GM23338 (cell line): ENCODE measurements at regions not wholly inside any gene's neighbourhood (a gene's known extent, or its start where the extent isn't known, plus 50 kb on each side); places are given as distances from the start of the nearest gene placed in this dataset.
A peak's percentile ranks its signal among the peaks of the same experiment; 100 is the strongest.

ENCODE experiments used
- ATAC-seq: fragments of 200-7000 bp; cut with Tn5 transposase; 3 replicates; pipeline ENCODE4 v1.9.1; 2020
- DNase-seq: peaks from one replicate; pipeline ENCODE4 v3.0.0-alpha.2; 2015; ENCODE audit warnings: low spot score
- H2AFZ ChIP-seq: fragments of 200-600 bp; sonication (generic); 2 replicates; pipeline ENCODE4 v1.8.0; 2016; ENCODE audit warnings: antibody characterized with exemption, mild to moderate bottlenecking, moderate library complexity
- H3F3A ChIP-seq: fragments of 200-600 bp; sonication (generic); replicated peaks from 2 replicates; pipeline ENCODE4 v1.8.0; 2017; ENCODE audit warnings: antibody characterized with exemption, mixed run types, low read depth
- H3K27ac ChIP-seq: fragments of 200-600 bp; sonication (generic); 2 replicates; pipeline ENCODE4 v1.6.1; 2016; ENCODE audit warnings: low read depth
- H3K27me3 ChIP-seq: fragments of 200-600 bp; sonication (generic); 2 replicates; pipeline ENCODE4 v1.8.0; 2016; ENCODE audit warnings: mild to moderate bottlenecking, mixed run types, moderate library complexity; ENCODE audit not compliant: insufficient read depth
- H3K36me3 ChIP-seq: fragments of 200-600 bp; sonication (generic); 2 replicates; pipeline ENCODE4 v1.8.0; 2016; ENCODE audit warnings: mild to moderate bottlenecking; ENCODE audit not compliant: insufficient read depth
- H3K4me1 ChIP-seq: fragments of 200-600 bp; sonication (generic); 2 replicates; pipeline ENCODE4 v1.8.0; 2016; ENCODE audit warnings: mild to moderate bottlenecking, moderate library complexity; ENCODE audit not compliant: insufficient read depth
- H3K4me2 ChIP-seq: fragments of 200-600 bp; sonication (generic); 2 replicates; pipeline ENCODE4 v1.7.1; 2017; ENCODE audit warnings: mixed run types
- H3K4me3 ChIP-seq: fragments of 200-600 bp; sonication (generic); 2 replicates; pipeline ENCODE4 v1.6.1; 2016; ENCODE audit warnings: mixed run types
- H3K79me2 ChIP-seq: fragments of 200-600 bp; sonication (generic); replicated peaks from 2 replicates; pipeline ENCODE4 v1.8.0; 2017; ENCODE audit warnings: mild to moderate bottlenecking; ENCODE audit not compliant: insufficient read depth
- H3K9me2 ChIP-seq: fragments of 200-600 bp; sonication (generic); 2 replicates; pipeline ENCODE4 v1.8.0; 2017; ENCODE audit not compliant: insufficient read depth
- H4K20me1 ChIP-seq: fragments of 200-600 bp; sonication (generic); replicated peaks from 2 replicates; pipeline ENCODE4 v1.8.0; 2017; ENCODE audit warnings: mild to moderate bottlenecking; ENCODE audit not compliant: insufficient read depth
- H3K27ac Mint-ChIP-seq: 2 replicates; pipeline ENCODE4 v1.8.0; 2020; ENCODE audit warnings: inconsistent platforms, mild to moderate bottlenecking, moderate library complexity, mixed read lengths
- H3K27me3 Mint-ChIP-seq: 3 replicates; pipeline ENCODE4 v1.8.0; 2022; ENCODE audit warnings: low read depth, mild to moderate bottlenecking, moderate library complexity, mixed read lengths, inconsistent platforms; ENCODE audit not compliant: insufficient read depth, poor library complexity
- H3K36me3 Mint-ChIP-seq: 3 replicates; pipeline ENCODE4 v1.8.0; 2021; ENCODE audit warnings: low read depth, mild to moderate bottlenecking, inconsistent platforms, moderate library complexity, mixed read lengths
- H3K4me1 Mint-ChIP-seq: 3 replicates; pipeline ENCODE4 v1.8.0; 2020; ENCODE audit warnings: mild to moderate bottlenecking, inconsistent platforms, mixed read lengths
- H3K4me3 Mint-ChIP-seq: 3 replicates; pipeline ENCODE4 v1.8.0; 2021; ENCODE audit warnings: moderate library complexity, mild to moderate bottlenecking, inconsistent platforms, mixed read lengths
- H3K9me3 Mint-ChIP-seq: 3 replicates; pipeline ENCODE4 v1.8.0; 2020; ENCODE audit warnings: moderate library complexity, mild to moderate bottlenecking, inconsistent platforms, mixed read lengths
- EZH2 ChIP-seq: fragments of 200-600 bp; sonication (generic); IDR thresholded peaks from one replicate; pipeline ENCODE4 v1.8.0; 2017; ENCODE audit warnings: antibody characterized with exemption, mild to moderate bottlenecking, low read depth; ENCODE audit not compliant: unreplicated experiment
- JUNB ChIP-seq: IDR thresholded peaks from one replicate; pipeline ENCODE4 v1.6.1; 2016; ENCODE audit warnings: antibody characterized with exemption; ENCODE audit not compliant: unreplicated experiment
- NANOG ChIP-seq: IDR thresholded peaks from 2 replicates; pipeline ENCODE4 v1.6.1; 2016; ENCODE audit warnings: antibody characterized with exemption, borderline replicate concordance
- POLR2AphosphoS5 ChIP-seq: IDR thresholded peaks from 2 replicates; pipeline ENCODE4 v1.6.1; 2016; ENCODE audit warnings: antibody characterized with exemption, low read depth
- STAT1 ChIP-seq: IDR thresholded peaks from one replicate; pipeline ENCODE4 v1.6.1; 2016; ENCODE audit warnings: antibody characterized with exemption; ENCODE audit not compliant: unreplicated experiment
- ZNF114 ChIP-seq: fragments of 250-450 bp; sonication (Bioruptor Pico); IDR thresholded peaks from 2 replicates; pipeline ENCODE4 v1.5.0; 2020; ENCODE audit warnings: mild to moderate bottlenecking, moderate library complexity
- TF ChIP-seq, protein P1 (sequence below): fragments of 250-450 bp; sonication (Bioruptor Pico); IDR thresholded peaks from 2 replicates; pipeline ENCODE4 v1.5.0; 2020; ENCODE audit warnings: mild to moderate bottlenecking, moderate library complexity
- TF ChIP-seq, protein P2 (sequence below), 2 experiments: fragments of 200-600 bp in 1 of 2; sonication (generic) in 1 of 2; conservative IDR thresholded peaks; 2 replicates each; pipeline versions ENCODE4 v1.5.1 to v1.6.1; 2016 to 2017; ENCODE audit warnings: antibody characterized with exemption in 2 of 2, low read depth in 2 of 2, mild to moderate bottlenecking in 2 of 2, moderate library complexity in 1 of 2
- TF ChIP-seq, protein P3 (sequence below): IDR thresholded peaks from 2 replicates; pipeline ENCODE4 v1.6.1; 2016; ENCODE audit warnings: antibody characterized with exemption
- TF ChIP-seq, protein P4 (sequence below): IDR thresholded peaks from one replicate; pipeline ENCODE4 v1.6.1; 2018; ENCODE audit warnings: antibody characterized with exemption; ENCODE audit not compliant: unreplicated experiment

DNA sequence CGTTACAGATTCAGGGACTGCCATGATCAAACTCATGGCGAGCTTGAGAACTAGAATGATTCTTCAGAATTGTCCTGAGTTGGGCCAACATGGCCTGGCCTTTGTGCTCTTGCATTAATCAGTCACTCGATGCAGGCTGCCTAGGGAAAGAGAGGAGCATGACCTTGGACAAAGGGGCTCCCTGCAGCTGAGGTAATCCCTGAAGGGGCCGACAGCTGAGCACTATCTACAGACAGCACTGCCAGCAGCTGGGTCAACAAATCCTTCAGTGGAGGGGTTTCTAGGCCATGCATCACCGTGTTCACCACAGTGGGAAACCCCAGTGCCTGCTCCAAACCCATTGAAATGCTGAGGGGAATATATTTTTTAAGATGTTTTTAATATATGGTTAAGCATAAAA is 159.5 kb upstream of the POU2AF2 start (continued):
- TF ChIP-seq, protein P1, sequence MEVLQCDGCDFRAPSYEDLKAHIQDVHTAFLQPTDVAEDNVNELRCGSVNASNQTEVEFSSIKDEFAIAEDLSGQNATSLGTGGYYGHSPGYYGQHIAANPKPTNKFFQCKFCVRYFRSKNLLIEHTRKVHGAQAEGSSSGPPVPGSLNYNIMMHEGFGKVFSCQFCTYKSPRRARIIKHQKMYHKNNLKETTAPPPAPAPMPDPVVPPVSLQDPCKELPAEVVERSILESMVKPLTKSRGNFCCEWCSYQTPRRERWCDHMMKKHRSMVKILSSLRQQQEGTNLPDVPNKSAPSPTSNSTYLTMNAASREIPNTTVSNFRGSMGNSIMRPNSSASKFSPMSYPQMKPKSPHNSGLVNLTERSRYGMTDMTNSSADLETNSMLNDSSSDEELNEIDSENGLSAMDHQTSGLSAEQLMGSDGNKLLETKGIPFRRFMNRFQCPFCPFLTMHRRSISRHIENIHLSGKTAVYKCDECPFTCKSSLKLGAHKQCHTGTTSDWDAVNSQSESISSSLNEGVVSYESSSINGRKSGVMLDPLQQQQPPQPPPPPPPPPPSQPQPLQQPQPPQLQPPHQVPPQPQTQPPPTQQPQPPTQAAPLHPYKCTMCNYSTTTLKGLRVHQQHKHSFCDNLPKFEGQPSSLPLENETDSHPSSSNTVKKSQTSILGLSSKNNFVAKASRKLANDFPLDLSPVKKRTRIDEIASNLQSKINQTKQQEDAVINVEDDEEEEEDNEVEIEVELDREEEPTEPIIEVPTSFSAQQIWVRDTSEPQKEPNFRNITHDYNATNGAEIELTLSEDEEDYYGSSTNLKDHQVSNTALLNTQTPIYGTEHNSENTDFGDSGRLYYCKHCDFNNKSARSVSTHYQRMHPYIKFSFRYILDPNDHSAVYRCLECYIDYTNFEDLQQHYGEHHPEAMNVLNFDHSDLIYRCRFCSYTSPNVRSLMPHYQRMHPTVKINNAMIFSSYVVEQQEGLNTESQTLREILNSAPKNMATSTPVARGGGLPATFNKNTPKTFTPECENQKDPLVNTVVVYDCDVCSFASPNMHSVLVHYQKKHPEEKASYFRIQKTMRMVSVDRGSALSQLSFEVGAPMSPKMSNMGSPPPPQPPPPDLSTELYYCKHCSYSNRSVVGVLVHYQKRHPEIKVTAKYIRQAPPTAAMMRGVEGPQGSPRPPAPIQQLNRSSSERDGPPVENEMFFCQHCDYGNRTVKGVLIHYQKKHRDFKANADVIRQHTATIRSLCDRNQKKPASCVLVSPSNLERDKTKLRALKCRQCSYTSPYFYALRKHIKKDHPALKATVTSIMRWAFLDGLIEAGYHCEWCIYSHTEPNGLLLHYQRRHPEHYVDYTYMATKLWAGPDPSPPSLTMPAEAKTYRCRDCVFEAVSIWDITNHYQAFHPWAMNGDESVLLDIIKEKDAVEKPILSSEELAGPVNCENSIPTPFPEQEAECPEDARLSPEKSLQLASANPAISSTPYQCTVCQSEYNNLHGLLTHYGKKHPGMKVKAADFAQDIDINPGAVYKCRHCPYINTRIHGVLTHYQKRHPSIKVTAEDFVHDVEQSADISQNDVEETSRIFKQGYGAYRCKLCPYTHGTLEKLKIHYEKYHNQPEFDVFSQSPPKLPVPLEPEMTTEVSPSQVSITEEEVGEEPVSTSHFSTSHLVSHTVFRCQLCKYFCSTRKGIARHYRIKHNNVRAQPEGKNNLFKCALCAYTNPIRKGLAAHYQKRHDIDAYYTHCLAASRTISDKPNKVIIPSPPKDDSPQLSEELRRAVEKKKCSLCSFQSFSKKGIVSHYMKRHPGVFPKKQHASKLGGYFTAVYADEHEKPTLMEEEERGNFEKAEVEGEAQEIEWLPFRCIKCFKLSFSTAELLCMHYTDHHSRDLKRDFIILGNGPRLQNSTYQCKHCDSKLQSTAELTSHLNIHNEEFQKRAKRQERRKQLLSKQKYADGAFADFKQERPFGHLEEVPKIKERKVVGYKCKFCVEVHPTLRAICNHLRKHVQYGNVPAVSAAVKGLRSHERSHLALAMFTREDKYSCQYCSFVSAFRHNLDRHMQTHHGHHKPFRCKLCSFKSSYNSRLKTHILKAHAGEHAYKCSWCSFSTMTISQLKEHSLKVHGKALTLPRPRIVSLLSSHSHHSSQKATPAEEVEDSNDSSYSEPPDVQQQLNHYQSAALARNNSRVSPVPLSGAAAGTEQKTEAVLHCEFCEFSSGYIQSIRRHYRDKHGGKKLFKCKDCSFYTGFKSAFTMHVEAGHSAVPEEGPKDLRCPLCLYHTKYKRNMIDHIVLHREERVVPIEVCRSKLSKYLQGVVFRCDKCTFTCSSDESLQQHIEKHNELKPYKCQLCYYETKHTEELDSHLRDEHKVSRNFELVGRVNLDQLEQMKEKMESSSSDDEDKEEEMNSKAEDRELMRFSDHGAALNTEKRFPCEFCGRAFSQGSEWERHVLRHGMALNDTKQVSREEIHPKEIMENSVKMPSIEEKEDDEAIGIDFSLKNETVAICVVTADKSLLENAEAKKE (CRISPR knock-in tag), result no peak
- no peak for TF ChIP-seq POLR2AphosphoS5
- no peak for TF ChIP-seq NANOG
- TF ChIP-seq, protein P2, sequence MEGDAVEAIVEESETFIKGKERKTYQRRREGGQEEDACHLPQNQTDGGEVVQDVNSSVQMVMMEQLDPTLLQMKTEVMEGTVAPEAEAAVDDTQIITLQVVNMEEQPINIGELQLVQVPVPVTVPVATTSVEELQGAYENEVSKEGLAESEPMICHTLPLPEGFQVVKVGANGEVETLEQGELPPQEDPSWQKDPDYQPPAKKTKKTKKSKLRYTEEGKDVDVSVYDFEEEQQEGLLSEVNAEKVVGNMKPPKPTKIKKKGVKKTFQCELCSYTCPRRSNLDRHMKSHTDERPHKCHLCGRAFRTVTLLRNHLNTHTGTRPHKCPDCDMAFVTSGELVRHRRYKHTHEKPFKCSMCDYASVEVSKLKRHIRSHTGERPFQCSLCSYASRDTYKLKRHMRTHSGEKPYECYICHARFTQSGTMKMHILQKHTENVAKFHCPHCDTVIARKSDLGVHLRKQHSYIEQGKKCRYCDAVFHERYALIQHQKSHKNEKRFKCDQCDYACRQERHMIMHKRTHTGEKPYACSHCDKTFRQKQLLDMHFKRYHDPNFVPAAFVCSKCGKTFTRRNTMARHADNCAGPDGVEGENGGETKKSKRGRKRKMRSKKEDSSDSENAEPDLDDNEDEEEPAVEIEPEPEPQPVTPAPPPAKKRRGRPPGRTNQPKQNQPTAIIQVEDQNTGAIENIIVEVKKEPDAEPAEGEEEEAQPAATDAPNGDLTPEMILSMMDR (conservative IDR thresholded peaks at IDR 0.05; ENCODE audit: low read depth in 2 of 2), result no peak
- no peak for TF ChIP-seq JUNB
- TF ChIP-seq ZNF114 (CRISPR knock-in tag), result no peak

DNA sequence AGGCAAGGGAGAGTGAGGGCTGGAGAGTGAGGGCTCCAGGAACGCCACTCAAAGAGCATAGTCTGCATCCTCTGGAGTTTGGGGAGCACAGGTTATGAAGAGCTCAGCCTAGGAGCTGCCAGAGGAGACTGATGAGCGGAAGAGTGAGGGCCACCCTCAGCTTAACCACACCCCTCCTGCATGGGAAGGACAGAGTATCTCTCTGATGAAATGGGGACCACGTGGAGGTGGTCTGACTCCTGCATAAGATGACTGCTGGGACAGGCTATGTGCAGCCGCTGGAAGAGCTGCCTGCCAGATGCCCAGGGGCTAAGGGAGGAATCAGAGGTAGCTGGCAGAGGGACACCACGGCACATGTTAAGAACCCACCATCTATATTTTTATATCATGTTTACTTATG is 162.9 kb upstream of the POU2AF2 start:
- Mint-ChIP-seq H3K4me3 (no peak overlapping the region), H3K9me3 (no peaks in the 10 kb centered on the region), H3K27me3 (peaks cover 8% of the 10 kb centered on the region), H3K27ac (no peak overlapping the region), H3K4me1 (peaks cover 7% of the 10 kb centered on the region; the same call in 2 of the 3 replicates), H3K36me3 (no peaks in the 10 kb centered on the region)
- Histone ChIP-seq H3K27me3 (no peaks in the 10 kb centered on the region), H3K9me2 (peaks cover 5% of the 10 kb centered on the region; the same call in 1 of the 2 replicates), H2AFZ (peak overlapping the region; percentile 95), H3K36me3 (no peaks in the 10 kb centered on the region), H3K4me2 (no peak overlapping the region), H3K4me1 (no peaks in the 10 kb centered on the region; the same call in 1 of the 2 replicates), H4K20me1 (no peaks in the 10 kb centered on the region), H3K4me3 (no peak overlapping the region), H3K27ac (no peak overlapping the region), H3F3A (no peaks in the 10 kb centered on the region), H3K79me2 (no peaks in the 10 kb centered on the region)
- peak; percentile 35; the same call in 1 of the 3 replicates for ATAC-seq
- no peak for DNase-seq
- TF ChIP-seq EZH2 (no peak), STAT1 (no peak)
- TF ChIP-seq, protein P3, sequence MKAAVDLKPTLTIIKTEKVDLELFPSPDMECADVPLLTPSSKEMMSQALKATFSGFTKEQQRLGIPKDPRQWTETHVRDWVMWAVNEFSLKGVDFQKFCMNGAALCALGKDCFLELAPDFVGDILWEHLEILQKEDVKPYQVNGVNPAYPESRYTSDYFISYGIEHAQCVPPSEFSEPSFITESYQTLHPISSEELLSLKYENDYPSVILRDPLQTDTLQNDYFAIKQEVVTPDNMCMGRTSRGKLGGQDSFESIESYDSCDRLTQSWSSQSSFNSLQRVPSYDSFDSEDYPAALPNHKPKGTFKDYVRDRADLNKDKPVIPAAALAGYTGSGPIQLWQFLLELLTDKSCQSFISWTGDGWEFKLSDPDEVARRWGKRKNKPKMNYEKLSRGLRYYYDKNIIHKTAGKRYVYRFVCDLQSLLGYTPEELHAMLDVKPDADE, result no peak
- TF ChIP-seq, protein P4, sequence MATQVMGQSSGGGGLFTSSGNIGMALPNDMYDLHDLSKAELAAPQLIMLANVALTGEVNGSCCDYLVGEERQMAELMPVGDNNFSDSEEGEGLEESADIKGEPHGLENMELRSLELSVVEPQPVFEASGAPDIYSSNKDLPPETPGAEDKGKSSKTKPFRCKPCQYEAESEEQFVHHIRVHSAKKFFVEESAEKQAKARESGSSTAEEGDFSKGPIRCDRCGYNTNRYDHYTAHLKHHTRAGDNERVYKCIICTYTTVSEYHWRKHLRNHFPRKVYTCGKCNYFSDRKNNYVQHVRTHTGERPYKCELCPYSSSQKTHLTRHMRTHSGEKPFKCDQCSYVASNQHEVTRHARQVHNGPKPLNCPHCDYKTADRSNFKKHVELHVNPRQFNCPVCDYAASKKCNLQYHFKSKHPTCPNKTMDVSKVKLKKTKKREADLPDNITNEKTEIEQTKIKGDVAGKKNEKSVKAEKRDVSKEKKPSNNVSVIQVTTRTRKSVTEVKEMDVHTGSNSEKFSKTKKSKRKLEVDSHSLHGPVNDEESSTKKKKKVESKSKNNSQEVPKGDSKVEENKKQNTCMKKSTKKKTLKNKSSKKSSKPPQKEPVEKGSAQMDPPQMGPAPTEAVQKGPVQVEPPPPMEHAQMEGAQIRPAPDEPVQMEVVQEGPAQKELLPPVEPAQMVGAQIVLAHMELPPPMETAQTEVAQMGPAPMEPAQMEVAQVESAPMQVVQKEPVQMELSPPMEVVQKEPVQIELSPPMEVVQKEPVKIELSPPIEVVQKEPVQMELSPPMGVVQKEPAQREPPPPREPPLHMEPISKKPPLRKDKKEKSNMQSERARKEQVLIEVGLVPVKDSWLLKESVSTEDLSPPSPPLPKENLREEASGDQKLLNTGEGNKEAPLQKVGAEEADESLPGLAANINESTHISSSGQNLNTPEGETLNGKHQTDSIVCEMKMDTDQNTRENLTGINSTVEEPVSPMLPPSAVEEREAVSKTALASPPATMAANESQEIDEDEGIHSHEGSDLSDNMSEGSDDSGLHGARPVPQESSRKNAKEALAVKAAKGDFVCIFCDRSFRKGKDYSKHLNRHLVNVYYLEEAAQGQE, result no peak
